Tibial nerve (tissue), 4 donors: ENCODE measurements at regions not wholly inside any gene's neighbourhood (a gene's known extent, or its start where the extent isn't known, plus 50 kb on each side); places are given as distances from the start of the nearest gene placed in this dataset.

ENCODE experiments used
- CTCF ChIP-seq, 5 experiments: fragments of 200-600 bp in 3 of 5; fragments of 450-650 bp in 2 of 5; sonication (generic) in 3 of 5; IDR thresholded peaks; one replicate each; pipeline ENCODE4 v1.5.1; 2016 to 2019; ENCODE audit warnings: antibody characterized with exemption in 5 of 5, mild to moderate bottlenecking in 3 of 5, moderate library complexity in 2 of 5
- EP300 ChIP-seq, 2 donors: sonication (generic); formaldehyde crosslinking; IDR thresholded peaks; one replicate each; pipeline ENCODE4 v1.6.1; 2017; ENCODE audit warnings: antibody characterized with exemption in 2 of 2, mild to moderate bottlenecking in 1 of 2
- POLR2A ChIP-seq, 2 donors: fragments of 450-650 bp; IDR thresholded peaks; one replicate each; pipeline ENCODE4 v1.6.1; 2017; ENCODE audit warnings: antibody characterized with exemption in 2 of 2, mild to moderate bottlenecking in 2 of 2, moderate library complexity in 2 of 2

GRCh38 chr2:151043484-151043883, 218.2 kb downstream of the RBM43 start:
- TF ChIP-seq CTCF (IDR thresholded peaks at IDR 0.05) (no peak), EP300 (IDR thresholded peaks at IDR 0.05) (no peak), POLR2A (IDR thresholded peaks at IDR 0.05) (no peak)
